22Rv1 (cell line): ENCODE measurements at regions not wholly inside any gene's neighbourhood (a gene's known extent, or its start where the extent isn't known, plus 50 kb on each side); places are given as distances from the start of the nearest gene placed in this dataset.

Experiments used
- H3K27ac ChIP-seq: fragments of 450-650 bp; 2 replicates; pipeline ENCODE4 v1.5.1; 2017
- ZFX ChIP-seq: fragments of 450-650 bp; IDR thresholded peaks from 2 replicates; pipeline ENCODE4 v1.6.1; 2017; ENCODE audit warnings: antibody characterized with exemption, borderline replicate concordance
- TF ChIP-seq, protein P1 (sequence below): fragments of 450-650 bp; IDR thresholded peaks from 2 replicates; pipeline ENCODE4 v1.5.1; 2017; ENCODE audit warnings: mild to moderate bottlenecking

DNA sequence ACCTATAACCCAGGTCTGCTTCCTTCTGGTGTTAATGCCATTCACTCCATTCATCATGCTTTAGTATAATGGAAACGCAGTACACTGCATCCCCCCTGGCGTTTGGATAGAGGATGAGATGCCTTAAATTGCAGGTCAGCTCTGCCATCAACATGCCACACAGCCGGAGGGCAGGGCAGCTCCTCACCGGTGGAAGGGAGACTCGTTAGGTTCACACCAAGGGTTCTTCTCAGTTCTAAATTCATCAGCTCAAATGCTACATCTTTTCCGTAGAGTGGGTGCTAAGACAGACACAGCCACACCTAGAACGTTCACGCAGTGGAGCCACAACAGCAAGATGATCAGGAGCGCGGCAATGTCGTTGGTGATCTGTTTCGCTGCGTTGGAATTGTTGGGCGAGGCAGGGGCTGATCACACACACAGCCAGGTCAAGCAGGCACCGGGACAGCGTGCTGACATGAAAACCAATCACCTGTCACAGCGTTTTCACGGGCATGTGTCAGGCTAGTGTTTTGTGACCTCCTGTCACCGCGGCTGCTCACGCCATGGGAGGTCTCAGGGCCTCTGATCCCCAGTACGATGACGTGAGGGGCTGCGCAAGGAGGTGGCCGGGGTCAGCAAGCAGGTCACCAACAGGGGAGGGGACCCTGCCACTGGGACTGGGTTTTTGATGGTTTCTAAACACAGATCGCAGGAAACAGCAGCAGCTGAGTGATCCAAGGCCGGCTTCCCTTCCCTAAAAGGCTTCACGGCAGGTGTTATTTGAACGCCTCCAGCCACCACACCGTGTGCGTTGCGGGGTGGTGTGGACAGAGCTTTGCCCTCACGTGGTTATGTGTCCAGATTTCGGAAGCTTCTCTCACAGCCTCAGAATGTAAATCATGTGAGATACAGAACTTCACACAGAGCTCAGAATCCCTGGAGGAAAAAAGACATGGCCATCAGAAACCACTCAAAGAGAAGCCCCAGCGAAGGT lies 94.3 kb upstream of the IRS2 start:
- H3K27ac ChIP-seq: no peak overlapping the region
- TF ChIP-seq, protein P1, sequence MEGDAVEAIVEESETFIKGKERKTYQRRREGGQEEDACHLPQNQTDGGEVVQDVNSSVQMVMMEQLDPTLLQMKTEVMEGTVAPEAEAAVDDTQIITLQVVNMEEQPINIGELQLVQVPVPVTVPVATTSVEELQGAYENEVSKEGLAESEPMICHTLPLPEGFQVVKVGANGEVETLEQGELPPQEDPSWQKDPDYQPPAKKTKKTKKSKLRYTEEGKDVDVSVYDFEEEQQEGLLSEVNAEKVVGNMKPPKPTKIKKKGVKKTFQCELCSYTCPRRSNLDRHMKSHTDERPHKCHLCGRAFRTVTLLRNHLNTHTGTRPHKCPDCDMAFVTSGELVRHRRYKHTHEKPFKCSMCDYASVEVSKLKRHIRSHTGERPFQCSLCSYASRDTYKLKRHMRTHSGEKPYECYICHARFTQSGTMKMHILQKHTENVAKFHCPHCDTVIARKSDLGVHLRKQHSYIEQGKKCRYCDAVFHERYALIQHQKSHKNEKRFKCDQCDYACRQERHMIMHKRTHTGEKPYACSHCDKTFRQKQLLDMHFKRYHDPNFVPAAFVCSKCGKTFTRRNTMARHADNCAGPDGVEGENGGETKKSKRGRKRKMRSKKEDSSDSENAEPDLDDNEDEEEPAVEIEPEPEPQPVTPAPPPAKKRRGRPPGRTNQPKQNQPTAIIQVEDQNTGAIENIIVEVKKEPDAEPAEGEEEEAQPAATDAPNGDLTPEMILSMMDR: no peak
- TF ChIP-seq ZFX: no peak

DNA sequence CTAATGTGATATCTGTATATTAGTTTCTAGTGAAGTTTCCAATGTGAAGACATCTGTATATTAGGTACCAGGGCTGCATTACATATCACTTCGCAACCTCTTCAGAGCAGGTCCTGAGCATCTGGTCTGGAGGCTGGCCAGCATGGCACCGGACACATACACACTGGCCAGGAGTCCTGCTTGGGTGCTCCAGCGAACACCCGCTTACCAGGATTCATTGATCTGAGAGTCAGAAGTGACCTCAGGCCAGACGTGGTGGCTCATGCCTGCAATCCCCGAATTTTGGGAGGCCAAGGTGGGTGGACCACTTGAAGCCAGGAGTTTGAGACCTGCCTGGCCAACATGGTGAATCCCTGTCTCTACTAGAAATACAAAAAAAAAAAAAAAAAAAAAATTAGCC lies 93.0 kb upstream of the IRS2 start:
- H3K27ac ChIP-seq: no peak overlapping the region
- no peak for TF ChIP-seq ZFX
- TF ChIP-seq, protein P1: no peak

DNA sequence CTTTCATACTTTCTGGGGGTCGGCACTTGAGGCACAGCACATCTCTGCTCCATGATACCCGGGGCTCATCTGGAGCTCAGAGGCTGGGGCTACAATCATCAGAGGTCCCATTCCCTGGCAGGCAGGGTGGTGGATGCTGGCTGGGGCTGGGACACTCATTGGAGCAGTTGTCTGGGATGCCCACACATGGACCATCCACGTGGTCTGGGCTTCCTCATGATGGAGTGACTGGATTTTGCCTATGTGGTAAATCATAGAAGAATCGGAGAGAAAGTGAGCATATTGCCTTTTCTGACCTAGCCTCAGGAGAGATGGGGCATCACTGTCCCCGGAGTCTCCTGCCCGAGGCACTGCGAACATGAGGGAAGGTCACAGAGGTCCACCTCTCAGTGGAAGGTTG lies 91.4 kb upstream of the IRS2 start:
- TF ChIP-seq ZFX: no peak
- no peak overlapping the region for H3K27ac ChIP-seq

DNA sequence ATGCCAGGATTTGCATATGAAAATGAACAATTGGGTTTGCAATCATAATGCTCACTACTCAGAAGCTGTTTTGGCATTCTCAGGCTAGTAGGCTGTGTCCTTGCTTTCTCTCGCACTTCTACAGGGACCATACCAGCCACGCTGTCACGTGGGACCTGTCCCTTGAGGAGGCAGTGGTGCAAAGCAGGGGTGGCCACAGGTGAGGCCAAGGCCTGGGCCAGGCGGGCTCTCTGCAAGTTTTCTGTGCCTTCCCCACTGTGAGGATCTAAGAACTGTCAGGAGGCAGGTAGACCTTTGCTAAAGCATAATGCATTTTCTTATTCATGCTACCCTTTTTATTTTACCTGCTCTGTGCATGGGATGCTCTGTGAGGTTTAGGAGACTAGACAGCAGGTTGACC lies 89.4 kb upstream of the IRS2 start:
- no peak for TF ChIP-seq ZFX
- TF ChIP-seq, protein P1: no peak
- no peak overlapping the region for H3K27ac ChIP-seq

DNA sequence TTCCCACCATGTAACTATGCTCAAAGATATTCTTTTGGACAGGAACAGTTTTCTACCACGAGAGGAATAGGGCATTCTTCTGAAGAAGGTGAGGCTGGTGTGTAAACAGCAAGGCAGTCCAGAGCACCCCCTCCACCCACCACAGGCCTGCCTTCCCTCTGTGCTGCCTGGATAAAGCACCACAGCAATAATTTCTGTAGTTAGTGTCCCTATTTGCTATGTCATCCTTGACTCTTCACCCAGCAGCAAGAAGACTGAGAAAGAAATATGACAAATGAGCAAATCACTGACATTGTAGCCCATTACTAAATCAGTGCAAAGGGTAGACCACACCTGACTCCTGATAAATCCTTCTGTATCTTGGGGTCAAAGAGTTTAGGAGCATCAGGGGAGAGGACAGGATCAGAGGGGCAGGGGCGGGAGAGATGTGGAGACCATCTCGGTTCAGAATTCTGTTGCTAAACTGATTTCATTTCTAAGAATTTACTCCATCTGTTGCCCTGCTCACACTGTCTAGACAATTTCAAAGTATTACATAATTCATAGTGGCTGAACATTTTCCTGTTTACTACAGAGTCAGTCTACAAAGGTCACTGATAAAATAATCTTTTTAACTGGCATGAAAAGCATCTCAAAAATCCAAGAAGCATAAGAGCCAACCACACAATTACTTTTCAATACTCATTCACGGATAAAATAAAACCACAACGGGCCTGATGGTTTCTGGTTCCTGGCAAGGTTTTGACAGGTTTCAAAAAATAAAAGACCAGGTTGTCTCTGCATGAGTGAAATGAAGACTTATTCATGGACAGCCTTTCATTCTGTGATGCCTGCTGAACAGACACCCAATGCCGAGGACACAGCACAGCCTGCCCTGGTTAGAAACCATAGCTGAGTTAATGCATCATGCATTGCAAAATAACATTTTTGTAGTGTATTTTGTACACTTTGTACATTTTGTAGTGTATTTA lies 88.4 kb upstream of the IRS2 start:
- TF ChIP-seq ZFX: no peak
- TF ChIP-seq, protein P1: no peak
- H3K27ac ChIP-seq: no peak overlapping the region

DNA sequence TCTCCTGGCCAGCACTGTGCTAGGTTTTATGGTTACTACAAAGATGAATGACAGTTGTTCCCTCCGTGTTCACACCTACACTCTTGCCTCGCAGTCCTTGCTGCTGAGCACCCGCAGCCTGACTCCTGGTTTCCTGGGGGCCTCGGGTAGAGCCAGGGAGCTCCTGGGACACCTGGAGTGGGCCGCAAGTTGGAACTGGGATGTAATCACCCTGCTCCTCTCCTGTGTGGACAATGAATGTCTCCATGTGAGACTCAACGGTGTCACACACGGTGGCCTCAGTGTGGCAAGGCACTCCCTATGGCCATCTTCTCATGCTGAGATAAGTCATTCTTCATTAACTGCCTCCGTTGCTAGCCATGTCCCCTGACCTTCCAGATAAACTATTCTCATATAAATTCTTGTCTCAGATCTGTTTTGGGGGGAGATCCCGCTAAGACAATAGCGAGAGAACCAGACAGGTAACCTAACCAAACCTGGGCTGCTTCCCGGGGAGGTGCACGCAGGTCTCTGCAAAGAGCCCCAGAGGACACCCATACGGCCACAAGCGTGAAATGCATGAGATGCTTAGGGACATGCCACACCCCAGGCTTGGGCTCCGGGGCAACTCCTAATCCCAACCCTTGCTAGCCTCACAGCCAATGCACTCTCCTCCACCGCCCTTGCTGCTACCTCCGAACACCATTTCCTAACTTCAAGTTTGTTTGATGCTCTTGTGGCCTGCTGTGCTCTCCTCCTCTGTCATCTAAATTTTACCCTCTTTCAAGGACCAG lies 87.2 kb upstream of the IRS2 start:
- TF ChIP-seq ZFX: no peak
- TF ChIP-seq, protein P1: no peak
- no peak overlapping the region for H3K27ac ChIP-seq

DNA sequence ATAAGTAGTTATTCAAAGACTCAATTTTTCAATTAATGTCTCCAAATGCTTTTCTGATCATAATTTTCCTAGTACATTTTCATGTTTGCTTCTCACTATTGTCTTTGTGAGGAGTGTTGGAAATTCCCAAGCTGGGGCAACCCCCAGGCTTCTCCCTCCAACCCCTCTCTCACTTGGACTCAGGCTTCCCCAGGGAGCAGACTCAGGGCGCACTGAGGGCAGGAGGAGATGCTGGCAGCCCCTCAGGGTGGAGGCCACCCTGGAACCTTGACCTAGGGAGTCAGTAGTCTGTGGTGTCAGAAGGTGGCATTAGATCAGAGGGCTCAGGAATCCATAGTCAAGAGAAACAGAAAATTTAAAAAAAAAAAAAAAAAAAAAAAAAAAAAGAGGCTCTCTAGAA lies 86.5 kb upstream of the IRS2 start:
- TF ChIP-seq, protein P1: no peak
- TF ChIP-seq ZFX: no peak
- H3K27ac ChIP-seq: no peak overlapping the region
